WERI-Rb-1 (cell line): ENCODE measurements at regions not wholly inside any gene's neighbourhood (a gene's known extent, or its start where the extent isn't known, plus 50 kb on each side); places are given as distances from the start of the nearest gene placed in this dataset.
"Not testable (repeated sequence)": the region's sequence is repeated elsewhere in the genome, so short reads cannot be mapped to it uniquely, and the experiment has no call there.

Experiments used
- DNase-seq: peaks from one replicate; pipeline ENCODE4 v3.0.0-alpha.2; 2020
- H3K27ac ChIP-seq: fragments of 250-450 bp; sonication (Bioruptor Pico); 2 replicates; pipeline ENCODE4 v1.5.1; 2020; ENCODE audit warnings: mild to moderate bottlenecking, moderate library complexity
- H3K27me3 ChIP-seq: fragments of 250-450 bp; sonication (Bioruptor Pico); 2 replicates; pipeline ENCODE4 v1.5.1; 2021; ENCODE audit warnings: mild to moderate bottlenecking, low read depth, moderate library complexity; ENCODE audit not compliant: insufficient read depth, severe bottlenecking
- H3K36me3 ChIP-seq: fragments of 250-450 bp; sonication (Bioruptor Pico); 2 replicates; pipeline ENCODE4 v1.5.1; 2020; ENCODE audit warnings: mild to moderate bottlenecking, moderate library complexity
- H3K4me3 ChIP-seq: 2 replicates; pipeline ENCODE4 v1.5.1; 2011; ENCODE audit warnings: low read depth, mild to moderate bottlenecking, control low read depth, low read length
- H3K9me3 ChIP-seq: fragments of 250-450 bp; sonication (Bioruptor Pico); 2 replicates; pipeline ENCODE4 v1.5.1; 2021; ENCODE audit warnings: mild to moderate bottlenecking, moderate library complexity; ENCODE audit not compliant: severe bottlenecking
- TF ChIP-seq, protein P1 (sequence below): IDR thresholded peaks from 2 replicates; pipeline ENCODE4 v1.5.1; 2011; ENCODE audit warnings: low read depth, mild to moderate bottlenecking, control low read depth, inconsistent platforms, low read length

GRCh38 chr4:37555322-37555721 lies 130.9 kb downstream of the RELL1 start:
- TF ChIP-seq, protein P1, sequence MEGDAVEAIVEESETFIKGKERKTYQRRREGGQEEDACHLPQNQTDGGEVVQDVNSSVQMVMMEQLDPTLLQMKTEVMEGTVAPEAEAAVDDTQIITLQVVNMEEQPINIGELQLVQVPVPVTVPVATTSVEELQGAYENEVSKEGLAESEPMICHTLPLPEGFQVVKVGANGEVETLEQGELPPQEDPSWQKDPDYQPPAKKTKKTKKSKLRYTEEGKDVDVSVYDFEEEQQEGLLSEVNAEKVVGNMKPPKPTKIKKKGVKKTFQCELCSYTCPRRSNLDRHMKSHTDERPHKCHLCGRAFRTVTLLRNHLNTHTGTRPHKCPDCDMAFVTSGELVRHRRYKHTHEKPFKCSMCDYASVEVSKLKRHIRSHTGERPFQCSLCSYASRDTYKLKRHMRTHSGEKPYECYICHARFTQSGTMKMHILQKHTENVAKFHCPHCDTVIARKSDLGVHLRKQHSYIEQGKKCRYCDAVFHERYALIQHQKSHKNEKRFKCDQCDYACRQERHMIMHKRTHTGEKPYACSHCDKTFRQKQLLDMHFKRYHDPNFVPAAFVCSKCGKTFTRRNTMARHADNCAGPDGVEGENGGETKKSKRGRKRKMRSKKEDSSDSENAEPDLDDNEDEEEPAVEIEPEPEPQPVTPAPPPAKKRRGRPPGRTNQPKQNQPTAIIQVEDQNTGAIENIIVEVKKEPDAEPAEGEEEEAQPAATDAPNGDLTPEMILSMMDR = no peak
- H3K4me3 ChIP-seq = no peak overlapping the region
- H3K27ac ChIP-seq = no peak overlapping the region
- H3K27me3 ChIP-seq = peaks cover 86% of the 10 kb centered on the region
- no peaks in the 10 kb centered on the region for H3K36me3 ChIP-seq
- peaks cover 20% of the 10 kb centered on the region for H3K9me3 ChIP-seq
- no peak for DNase-seq

- not testable (repeated sequence) for DNase-seq, H3K27ac ChIP-seq, H3K4me3 ChIP-seq, H3K36me3 ChIP-seq
- Histone ChIP-seq H3K27me3 (peaks cover 79% of the 10 kb centered on the region), H3K9me3 (peaks cover 27% of the 10 kb centered on the region)
Measured at GRCh38 chr4:37549866-37550265, 136.3 kb downstream of the RELL1 start.

- peaks cover 79% of the 10 kb centered on the region for H3K27me3 ChIP-seq
- H3K9me3 ChIP-seq = peaks cover 27% of the 10 kb centered on the region
- no peaks in the 10 kb centered on the region for H3K36me3 ChIP-seq
- TF ChIP-seq, protein P1 = no peak
- no peak overlapping the region for H3K4me3 ChIP-seq
- DNase-seq = no peak
- no peak overlapping the region for H3K27ac ChIP-seq
Measured at GRCh38 chr4:37549041-37549440, 137.1 kb downstream of the RELL1 start.

DNA sequence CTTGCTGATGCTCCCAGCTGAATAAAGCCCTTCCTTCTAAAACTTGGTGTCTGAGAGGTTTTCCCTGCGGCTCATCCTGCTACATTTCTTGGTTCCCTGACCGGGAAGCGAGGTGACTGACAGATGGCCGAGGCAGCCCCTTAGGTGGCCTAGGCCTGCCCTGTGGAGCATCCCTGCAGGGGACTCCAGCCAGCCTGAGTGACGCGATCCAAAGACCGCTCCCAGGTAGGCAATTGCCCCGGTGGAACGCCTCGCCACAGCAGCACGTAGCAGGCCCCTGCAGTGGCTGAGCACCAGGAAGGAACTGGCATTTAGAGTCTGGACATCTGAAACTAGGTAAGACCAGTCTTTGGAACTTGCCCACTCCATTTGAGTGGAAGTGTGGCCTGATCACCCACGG lies 139.6 kb downstream of the RELL1 start:
- H3K9me3 ChIP-seq = peaks cover 13% of the 10 kb centered on the region
- TF ChIP-seq, protein P1 = no peak
- H3K27ac ChIP-seq = no peak overlapping the region
- H3K27me3 ChIP-seq = peaks cover 80% of the 10 kb centered on the region
- no peak overlapping the region for H3K4me3 ChIP-seq
- no peaks in the 10 kb centered on the region for H3K36me3 ChIP-seq
- DNase-seq = no peak

DNA sequence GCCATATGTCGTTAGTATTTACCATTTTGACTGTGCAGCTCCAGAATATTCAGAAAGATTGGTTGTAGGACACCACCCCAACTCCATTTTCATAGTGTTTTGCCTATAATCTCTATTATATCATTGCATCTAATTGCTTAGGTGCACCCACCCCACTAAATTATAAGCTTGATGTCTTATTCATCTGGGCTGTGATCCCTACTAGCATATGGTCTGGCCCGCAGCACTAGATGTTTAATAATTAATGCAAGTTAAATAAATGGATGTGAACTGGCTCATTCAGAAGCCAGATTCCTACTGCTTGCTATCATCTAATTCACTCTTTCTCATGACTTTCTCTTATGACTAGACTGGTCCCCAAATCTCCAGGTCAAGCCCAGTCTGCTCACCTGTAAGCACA lies 143.5 kb downstream of the RELL1 start:
- H3K4me3 ChIP-seq = no peak overlapping the region
- peaks cover 91% of the 10 kb centered on the region for H3K27me3 ChIP-seq
- no peaks in the 10 kb centered on the region for H3K36me3 ChIP-seq
- DNase-seq = no peak
- TF ChIP-seq, protein P1 = no peak
- peaks cover 7% of the 10 kb centered on the region for H3K9me3 ChIP-seq
- H3K27ac ChIP-seq = no peak overlapping the region

- no peak for DNase-seq
- H3K27me3 ChIP-seq = peaks cover 95% of the 10 kb centered on the region
- H3K27ac ChIP-seq = no peak overlapping the region
- TF ChIP-seq, protein P1 = no peak
- H3K4me3 ChIP-seq = no peak overlapping the region
- no peaks in the 10 kb centered on the region for H3K36me3 ChIP-seq
- H3K9me3 ChIP-seq = peaks cover 7% of the 10 kb centered on the region
Measured at GRCh38 chr4:37541956-37542355, 144.2 kb downstream of the RELL1 start.
